Islet of Langerhans (tissue), 1 donor: ENCODE measurements at regions not wholly inside any gene's neighbourhood (a gene's known extent, or its start where the extent isn't known, plus 50 kb on each side); places are given as distances from the start of the nearest gene placed in this dataset.

Experiments
- FAIRE-seq: peaks from one replicate; lab custom pipeline; 2011; peaks lifted over from hg19 to GRCh38; lab: Jason Lieb, UNC

DNA sequence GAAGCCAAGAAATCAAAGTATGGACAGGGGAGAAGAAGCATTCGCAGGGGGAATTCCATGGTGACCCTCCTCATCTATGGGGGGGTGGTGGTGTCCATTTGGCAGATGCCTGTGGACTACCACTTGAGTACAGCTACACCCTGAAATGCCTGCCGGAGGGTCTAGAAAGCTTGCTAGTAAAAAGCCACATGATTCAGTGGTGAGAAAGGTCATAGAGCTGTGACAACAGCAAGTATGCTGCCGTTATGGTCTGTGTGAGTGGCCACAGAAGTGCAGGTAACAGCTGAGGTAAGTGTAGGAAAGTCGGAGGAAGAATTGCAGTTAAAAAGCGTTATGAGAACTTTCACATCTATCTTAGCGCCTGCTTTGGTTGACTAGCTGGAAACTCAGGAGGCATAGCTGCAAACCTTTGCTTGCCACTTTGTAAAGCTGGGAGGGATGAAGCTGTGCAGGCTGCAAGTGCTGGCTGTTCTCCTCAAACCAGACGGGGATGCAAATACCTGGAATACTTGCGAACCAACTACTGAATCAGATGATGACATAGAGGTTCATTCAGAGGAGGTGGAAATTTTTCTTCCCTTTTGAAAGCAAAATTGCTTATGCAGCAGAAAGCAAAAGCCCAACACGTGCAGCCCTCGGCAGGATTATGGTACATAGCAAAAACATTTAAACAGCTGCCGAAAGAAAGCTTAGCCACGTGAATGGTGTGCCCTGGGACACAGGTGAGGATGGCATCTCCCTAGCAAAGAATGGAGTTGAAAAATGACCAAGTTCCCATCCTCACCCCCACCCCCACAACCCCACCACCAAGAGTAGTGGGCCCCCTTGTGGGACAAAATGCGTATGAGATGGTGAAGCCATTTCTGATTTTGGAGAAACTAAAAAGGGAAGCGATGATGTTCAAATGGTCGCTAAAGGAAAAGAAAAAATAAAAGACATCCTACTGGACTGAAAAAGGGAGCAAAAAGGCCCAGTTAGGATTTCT lies 287.0 kb downstream of the RERGL start:
- FAIRE-seq, result no peak

DNA sequence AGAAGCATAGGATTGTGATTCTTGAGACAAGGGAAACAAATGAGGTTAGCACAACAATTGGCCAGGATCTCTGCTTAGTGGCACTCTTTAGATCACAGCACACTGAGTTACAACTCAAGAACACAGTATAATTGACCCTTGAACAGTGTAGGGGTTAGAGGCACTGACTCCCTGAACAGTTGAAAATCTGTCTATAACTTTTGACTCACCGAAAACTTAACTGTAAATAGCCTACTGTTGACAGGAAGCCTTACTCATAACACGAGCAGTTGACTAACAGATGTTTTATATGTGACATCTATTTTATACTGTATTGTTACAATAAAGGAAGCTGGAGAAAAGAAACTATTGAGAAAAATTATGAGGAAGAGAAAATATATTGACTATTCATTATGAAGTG lies 296.1 kb downstream of the RERGL start:
- no peak for FAIRE-seq

DNA sequence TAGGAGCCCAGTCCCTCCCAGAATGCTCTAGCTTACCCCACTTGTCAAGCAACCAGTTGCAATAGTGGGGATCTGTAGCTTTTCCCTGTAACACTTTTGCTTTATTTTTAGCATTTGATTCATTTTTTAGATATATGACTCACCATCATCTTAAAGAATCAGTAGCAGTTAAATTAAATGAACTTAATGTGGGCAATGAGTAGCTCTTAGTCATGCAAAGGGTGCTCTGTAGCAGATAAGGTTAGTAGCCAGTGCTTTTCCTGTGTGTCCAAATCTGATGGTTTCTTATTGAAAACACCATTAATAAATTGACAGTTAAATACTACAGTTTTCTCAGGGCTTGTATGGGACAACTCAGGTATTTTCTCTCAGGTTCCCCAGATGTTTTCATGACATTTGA lies 311.8 kb downstream of the RERGL start:
- FAIRE-seq, result no peak

DNA sequence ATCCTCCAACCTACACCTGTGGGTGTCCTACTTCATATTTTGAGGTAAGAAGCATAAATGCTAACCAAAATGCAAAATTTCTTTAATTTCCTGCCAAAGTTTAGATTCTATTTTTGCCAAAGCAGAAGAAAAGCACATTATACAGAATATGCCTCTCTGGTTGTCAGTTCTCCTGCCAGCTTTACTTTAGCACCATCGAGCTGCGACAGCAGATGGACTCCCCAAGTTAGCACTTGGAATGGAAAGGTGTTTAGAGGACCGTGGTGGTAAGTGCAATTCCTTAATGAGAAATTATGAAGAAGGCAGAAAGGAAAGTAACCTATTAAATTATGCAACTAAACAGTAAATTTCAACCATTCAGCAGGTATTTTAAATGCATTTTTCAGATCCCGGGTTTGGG lies 326.6 kb downstream of the RERGL start:
- FAIRE-seq, result no peak

DNA sequence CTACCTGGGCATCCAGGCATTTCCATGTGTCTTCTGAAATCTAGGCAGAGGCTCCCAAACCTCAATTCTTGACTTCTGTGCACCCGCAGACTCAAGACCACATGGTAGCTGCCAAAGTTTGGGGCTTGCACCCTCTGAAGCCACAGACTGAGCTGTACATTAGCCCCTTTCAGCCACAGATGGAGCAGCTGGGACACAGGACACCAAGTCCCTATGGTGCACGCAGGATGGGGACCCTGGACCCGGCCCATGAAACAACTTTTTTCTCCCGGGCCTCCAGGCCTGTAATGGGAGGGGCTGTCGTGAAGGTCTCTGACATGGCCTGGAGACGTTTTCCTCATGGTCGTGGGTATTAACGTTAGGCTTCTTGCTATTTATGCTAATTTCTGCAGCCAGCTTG lies 330.0 kb downstream of the RERGL start:
- no peak for FAIRE-seq
